B cell (primary cell): ENCODE measurements at regions not wholly inside any gene's neighbourhood (a gene's known extent, or its start where the extent isn't known, plus 50 kb on each side); places are given as distances from the start of the nearest gene placed in this dataset.

ENCODE experiments used
- ATAC-seq: fragments of 200-7000 bp; cut with Tn5 transposase; one replicate; pipeline ENCODE4 v1.10.0; 2021; ENCODE audit warnings: low read depth, mild to moderate bottlenecking, moderate number of reproducible peaks, moderate library complexity
- CTCF ChIA-PET: fragments of 350-600 bp; sonication (Branson Sonifier 250); formaldehyde crosslinking; loops from one replicate; lab custom pipeline; 2021; ENCODE audit warnings: antibody characterized with exemption, inconsistent platforms; lab: Charles Lee
- POLR2A ChIA-PET: fragments of 350-600 bp; sonication (Branson Sonifier 250); formaldehyde crosslinking; loops from one replicate; lab custom pipeline; 2021; ENCODE audit warnings: antibody characterized with exemption; lab: Charles Lee
- DNase-seq: peaks from one replicate; pipeline ENCODE4 v3.0.0; 2013
- H2AFZ ChIP-seq: 2 replicates; pipeline ENCODE4 v1.6.1; 2012; ENCODE audit warnings: mild to moderate bottlenecking, low read depth, low read length; ENCODE audit not compliant: insufficient read depth, poor library complexity, severe bottlenecking
- H3K27ac ChIP-seq, 2 donors: 1 replicate in 1 of 2; 2 replicates in 1 of 2; pipeline ENCODE4 v1.5.1; 2012 to 2013; ENCODE audit warnings: low read length in 2 of 2, mild to moderate bottlenecking in 2 of 2, moderate library complexity in 1 of 2
- H3K27me3 ChIP-seq, 4 experiments: fragments of 200-600 bp in 1 of 4; sonication (generic) in 1 of 4; replicated peaks in 1 of 4; 1 replicate in 2 of 4; 2 replicates in 2 of 4; pipeline versions ENCODE4 v1.6.1 to v1.7.0; 2013 to 2016; ENCODE audit warnings: low read length in 3 of 4, mild to moderate bottlenecking in 2 of 4, mixed read lengths in 1 of 4, moderate library complexity in 1 of 4; ENCODE audit not compliant: insufficient read depth in 4 of 4, control insufficient read depth in 3 of 4; ENCODE audit errors: control extremely low read depth in 1 of 4
- H3K36me3 ChIP-seq, 2 experiments: replicated peaks in 1 of 2; 1 replicate in 1 of 2; 2 replicates in 1 of 2; pipeline versions ENCODE4 v1.6.1 to v1.7.1; 2013; ENCODE audit warnings: low read length in 1 of 2; ENCODE audit not compliant: insufficient read depth in 2 of 2, control insufficient read depth in 1 of 2; ENCODE audit errors: control extremely low read depth in 1 of 2, extremely low read depth in 1 of 2
- H3K4me1 ChIP-seq, 2 donors: fragments of 200-600 bp in 1 of 2; sonication (generic) in 1 of 2; 1 replicate in 1 of 2; 2 replicates in 1 of 2; pipeline versions ENCODE4 v1.5.1 to v1.6.1; 2013 to 2017; ENCODE audit warnings: low read length in 2 of 2; ENCODE audit not compliant: control insufficient read depth in 2 of 2, insufficient read depth in 2 of 2
- H3K4me2 ChIP-seq: replicated peaks from 2 replicates; pipeline ENCODE3; 2012; ENCODE audit warnings: mild to moderate bottlenecking, low read depth, low read length; ENCODE audit not compliant: poor library complexity, severe bottlenecking
- H3K4me3 ChIP-seq, 5 experiments: fragments of 200-600 bp in 1 of 5; sonication (generic) in 1 of 5; 1 replicate in 3 of 5; 2 replicates in 2 of 5; pipeline versions ENCODE4 v1.5.1 to v1.7.0; 2011 to 2016; ENCODE audit warnings: low read length in 4 of 5, mild to moderate bottlenecking in 4 of 5, low read depth in 2 of 5, control low read depth in 1 of 5, moderate library complexity in 1 of 5; ENCODE audit not compliant: insufficient read depth in 1 of 5; ENCODE audit errors: control extremely low read depth in 1 of 5, extremely low read depth in 1 of 5
- H3K79me2 ChIP-seq: fragments of 200-600 bp; sonication (generic); one replicate; pipeline ENCODE4 v1.6.0; 2016; ENCODE audit warnings: low read length; ENCODE audit not compliant: control insufficient read depth, insufficient read depth
- H3K9ac ChIP-seq: fragments of 200-600 bp; sonication (generic); 2 replicates; pipeline ENCODE4 v1.6.1; 2017; ENCODE audit warnings: mild to moderate bottlenecking, low read length, moderate library complexity
- H3K9me3 ChIP-seq, 3 donors: one replicate each; pipeline versions ENCODE4 v1.6.1 to v1.7.1; 2013; ENCODE audit warnings: low read length in 2 of 3; ENCODE audit not compliant: control insufficient read depth in 2 of 3, insufficient read depth in 1 of 3; ENCODE audit errors: control extremely low read depth in 1 of 3
- H4K20me1 ChIP-seq: 2 replicates; pipeline ENCODE4 v1.6.0; 2012; ENCODE audit warnings: mild to moderate bottlenecking, low read length; ENCODE audit not compliant: insufficient read depth, control insufficient read depth, poor library complexity, severe bottlenecking
- H3K27ac Mint-ChIP-seq: one replicate; pipeline ENCODE4 v1.8.0; 2021; ENCODE audit warnings: mixed read lengths
- H3K27me3 Mint-ChIP-seq: one replicate; pipeline ENCODE4 v1.8.0; 2021; ENCODE audit warnings: mixed read lengths
- H3K4me1 Mint-ChIP-seq: one replicate; pipeline ENCODE4 v1.8.0; 2021; ENCODE audit warnings: mixed read lengths
- H3K4me3 Mint-ChIP-seq: one replicate; pipeline ENCODE4 v1.8.0; 2021; ENCODE audit warnings: mixed read lengths
- H3K9me3 Mint-ChIP-seq: one replicate; pipeline ENCODE4 v1.8.0; 2022; ENCODE audit warnings: mixed read lengths; ENCODE audit not compliant: insufficient read depth
- EZH2 ChIP-seq: IDR thresholded peaks from 2 replicates; pipeline ENCODE4 v1.6.1; 2012; ENCODE audit warnings: borderline replicate concordance, low read depth, mild to moderate bottlenecking, moderate library complexity, low read length; ENCODE audit not compliant: insufficient read depth, poor library complexity, severe bottlenecking
- WGBS: methylation state at CpG from one replicate; pipeline ENCODE4 v1.1.5; 2013; ENCODE audit warnings: missing lambda C conversion rate; ENCODE audit not compliant: insufficient coverage; 5-methylcytosine and 5-hydroxymethylcytosine counted together
- intact Hi-C: fragments of 100-400 bp; cut with micrococcal nuclease; formaldehyde crosslinking; loops from one replicate; pipeline ENCODE4 v1.10.0; 2022
- TF ChIP-seq, protein P1 (sequence below): fragments of 200-600 bp; IDR thresholded peaks from one replicate; pipeline ENCODE4 v1.8.0; 2022; ENCODE audit warnings: antibody characterized with exemption, mild to moderate bottlenecking

DNA sequence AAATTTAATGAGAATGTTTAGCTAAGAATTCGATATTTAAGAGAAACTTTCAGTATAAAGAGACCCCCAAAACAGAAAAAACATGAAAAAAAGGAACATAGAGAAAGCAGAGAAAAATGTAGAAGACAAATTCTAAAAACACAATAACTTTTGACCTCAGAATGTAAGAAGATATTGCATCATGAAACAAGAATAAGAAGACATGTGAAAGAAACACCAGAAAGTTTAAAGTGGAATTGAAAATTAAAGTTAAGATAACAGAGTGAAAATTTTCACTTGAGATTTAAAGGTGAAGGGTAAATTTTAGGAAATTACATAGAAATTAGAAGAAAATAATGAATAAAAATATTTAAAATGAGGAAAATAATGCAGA lies 78.2 kb upstream of the FAM3C start:
- no peaks in the 10 kb centered on the region for H3K9me3 ChIP-seq
- H3K36me3 ChIP-seq = no peaks in the 10 kb centered on the region
- no peak overlapping the region for H3K27ac Mint-ChIP-seq
- H2AFZ ChIP-seq = no peak overlapping the region
- POLR2A ChIA-PET = no interaction called here
- no peaks in the 10 kb centered on the region for H3K79me2 ChIP-seq
- H3K27ac ChIP-seq = no peak overlapping the region
- H3K4me2 ChIP-seq = no peak overlapping the region
- no peak for DNase-seq
- H3K4me1 Mint-ChIP-seq = no peaks in the 10 kb centered on the region
- no peaks in the 10 kb centered on the region for H3K4me1 ChIP-seq
- TF ChIP-seq, protein P1, sequence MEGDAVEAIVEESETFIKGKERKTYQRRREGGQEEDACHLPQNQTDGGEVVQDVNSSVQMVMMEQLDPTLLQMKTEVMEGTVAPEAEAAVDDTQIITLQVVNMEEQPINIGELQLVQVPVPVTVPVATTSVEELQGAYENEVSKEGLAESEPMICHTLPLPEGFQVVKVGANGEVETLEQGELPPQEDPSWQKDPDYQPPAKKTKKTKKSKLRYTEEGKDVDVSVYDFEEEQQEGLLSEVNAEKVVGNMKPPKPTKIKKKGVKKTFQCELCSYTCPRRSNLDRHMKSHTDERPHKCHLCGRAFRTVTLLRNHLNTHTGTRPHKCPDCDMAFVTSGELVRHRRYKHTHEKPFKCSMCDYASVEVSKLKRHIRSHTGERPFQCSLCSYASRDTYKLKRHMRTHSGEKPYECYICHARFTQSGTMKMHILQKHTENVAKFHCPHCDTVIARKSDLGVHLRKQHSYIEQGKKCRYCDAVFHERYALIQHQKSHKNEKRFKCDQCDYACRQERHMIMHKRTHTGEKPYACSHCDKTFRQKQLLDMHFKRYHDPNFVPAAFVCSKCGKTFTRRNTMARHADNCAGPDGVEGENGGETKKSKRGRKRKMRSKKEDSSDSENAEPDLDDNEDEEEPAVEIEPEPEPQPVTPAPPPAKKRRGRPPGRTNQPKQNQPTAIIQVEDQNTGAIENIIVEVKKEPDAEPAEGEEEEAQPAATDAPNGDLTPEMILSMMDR = no peak
- no peak for TF ChIP-seq EZH2
- no peak for ATAC-seq
- no peaks in the 10 kb centered on the region for H4K20me1 ChIP-seq
- H3K9me3 Mint-ChIP-seq = no peaks in the 10 kb centered on the region
- no peaks in the 10 kb centered on the region for H3K27me3 Mint-ChIP-seq
- no peaks in the 10 kb centered on the region for H3K27me3 ChIP-seq
- CTCF ChIA-PET = interaction anchor here (1.6 kb wide), 1 partner anchor 107 kb away, joined by 5 read pairs; no protein-coding TSS in a partner anchor
- WGBS = no CpG with 5 or more reads among the region's 1 CpG
- H3K9ac ChIP-seq = no peak overlapping the region
- intact Hi-C loops = no loop called here
- H3K4me3 Mint-ChIP-seq = no peak overlapping the region
- H3K4me3 ChIP-seq = no peak overlapping the region

DNA sequence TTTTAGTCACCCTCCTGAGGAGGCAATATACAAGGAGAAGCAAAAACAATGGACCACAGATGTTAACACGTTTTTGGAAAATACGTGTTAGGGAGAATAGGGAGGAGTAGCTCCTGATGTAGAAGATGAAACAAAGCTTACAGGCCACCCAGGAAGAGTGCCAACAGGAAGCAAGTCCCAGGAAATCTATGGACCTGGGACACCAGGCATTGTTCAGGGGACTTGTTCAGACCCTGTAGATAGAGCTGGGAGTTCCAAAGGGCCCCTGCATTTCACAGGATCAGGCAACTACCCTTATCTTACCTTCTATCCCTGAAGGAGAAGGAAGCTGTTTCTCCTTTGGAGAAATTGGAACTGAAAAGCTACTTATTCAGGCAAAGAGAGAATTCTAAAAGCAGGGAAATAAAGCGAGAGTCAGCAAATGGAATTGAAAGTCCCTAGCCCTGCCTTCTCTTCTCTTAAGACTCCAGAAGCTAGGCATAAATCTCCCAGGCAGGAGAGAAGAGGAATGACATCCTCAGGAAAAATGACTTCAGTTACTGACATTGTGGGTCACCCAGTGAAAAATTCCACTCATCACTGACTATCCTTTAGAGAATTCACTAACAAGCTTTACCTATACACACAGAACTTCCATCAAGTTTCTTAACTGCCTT lies 77.7 kb upstream of the FAM3C start:
- no peaks in the 10 kb centered on the region for H3K4me1 Mint-ChIP-seq
- intact Hi-C loops = no loop called here
- Histone ChIP-seq H3K4me1 (no peaks in the 10 kb centered on the region), H3K27me3 (no peaks in the 10 kb centered on the region), H2AFZ (no peak overlapping the region), H4K20me1 (no peaks in the 10 kb centered on the region), H3K9me3 (no peaks in the 10 kb centered on the region), H3K27ac (no peak overlapping the region), H3K4me2 (no peak overlapping the region), H3K79me2 (no peaks in the 10 kb centered on the region), H3K4me3 (no peak overlapping the region), H3K36me3 (no peaks in the 10 kb centered on the region), H3K9ac (no peak overlapping the region)
- TF ChIP-seq, protein P1 = no peak
- TF ChIP-seq EZH2 = no peak
- ATAC-seq (no peak), DNase-seq (no peak)
- H3K4me3 Mint-ChIP-seq = no peak overlapping the region
- H3K27ac Mint-ChIP-seq = no peak overlapping the region
- POLR2A ChIA-PET = no interaction called here
- H3K9me3 Mint-ChIP-seq = no peaks in the 10 kb centered on the region
- CTCF ChIA-PET = interaction anchor here (1.6 kb wide), 1 partner anchor 107 kb away, joined by 5 read pairs; no protein-coding TSS in a partner anchor
- H3K27me3 Mint-ChIP-seq = no peaks in the 10 kb centered on the region
- 94% methylated on average over 3 of the region's 3 CpGs for WGBS
